HG02884 (cell line): ENCODE measurements at regions not wholly inside any gene's neighbourhood (a gene's known extent, or its start where the extent isn't known, plus 50 kb on each side); places are given as distances from the start of the nearest gene placed in this dataset.
"Not testable (repeated sequence)": the region's sequence is repeated elsewhere in the genome, so short reads cannot be mapped to it uniquely, and the experiment has no call there.

Experiments
- ATAC-seq: cut with Tn5 transposase; IDR thresholded peaks from one replicate; pipeline ENCODE4 v1.9.1; 2021; ENCODE audit warnings: mild to moderate bottlenecking, moderate library complexity; ENCODE audit not compliant: unreplicated experiment

DNA sequence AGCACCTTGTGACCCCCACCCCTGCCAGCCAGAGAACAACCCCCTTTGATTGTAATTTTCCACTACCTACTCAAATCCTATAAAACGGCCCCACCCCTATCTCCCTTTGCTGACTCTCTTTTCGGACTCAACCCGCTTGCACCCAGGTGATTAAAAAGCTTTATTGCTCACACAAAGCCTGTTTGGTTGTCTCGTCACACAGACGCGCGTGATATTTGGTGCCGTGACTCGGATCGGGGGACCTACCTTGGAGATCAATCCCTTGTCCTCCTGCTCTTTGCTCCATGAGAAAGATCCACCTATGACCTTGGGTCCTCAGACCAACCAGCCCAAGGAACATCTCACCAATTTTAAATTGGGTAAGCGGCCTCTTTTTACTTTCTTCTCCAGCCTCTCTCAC, 995.0 kb upstream of the LCORL start:
- not testable (repeated sequence) for ATAC-seq

DNA sequence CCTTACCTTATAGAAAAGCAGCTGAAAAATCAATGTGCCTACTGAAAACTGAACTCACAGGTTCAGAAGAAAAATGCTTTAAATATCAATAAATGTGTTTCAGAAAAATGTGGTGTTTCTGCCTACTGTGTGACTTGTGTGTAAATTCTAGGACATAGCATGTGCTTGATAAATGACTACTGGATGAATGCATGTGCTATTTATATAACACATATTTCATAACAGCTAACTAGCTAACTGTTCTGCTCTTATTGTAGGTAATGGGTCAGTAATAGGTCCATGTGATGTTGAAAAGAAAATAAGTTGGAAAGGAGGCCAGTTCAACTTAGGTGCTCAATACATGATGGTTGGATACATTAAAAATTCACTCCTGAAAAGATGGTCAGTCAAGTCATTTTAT, 993.0 kb upstream of the LCORL start:
- no peak for ATAC-seq

DNA sequence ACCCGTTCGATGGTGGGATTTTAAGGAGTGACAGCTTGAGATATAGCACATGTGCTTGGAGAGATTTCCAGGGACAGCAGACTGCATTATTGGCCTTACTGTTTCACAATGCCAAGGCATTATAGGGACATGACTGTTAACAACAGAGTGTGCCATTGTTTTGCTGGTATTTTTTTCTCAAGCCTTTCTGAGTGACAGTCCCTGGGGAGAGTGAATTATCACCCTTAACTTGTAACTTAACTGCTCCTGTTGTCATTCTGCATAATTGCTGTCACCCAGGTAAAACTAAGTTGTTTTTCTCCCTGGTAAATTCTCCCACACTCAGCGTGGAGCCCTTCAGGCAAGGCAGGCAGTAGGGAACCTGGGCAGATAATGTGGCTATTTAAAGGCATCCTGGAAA, 989.2 kb upstream of the LCORL start:
- no peak for ATAC-seq

DNA sequence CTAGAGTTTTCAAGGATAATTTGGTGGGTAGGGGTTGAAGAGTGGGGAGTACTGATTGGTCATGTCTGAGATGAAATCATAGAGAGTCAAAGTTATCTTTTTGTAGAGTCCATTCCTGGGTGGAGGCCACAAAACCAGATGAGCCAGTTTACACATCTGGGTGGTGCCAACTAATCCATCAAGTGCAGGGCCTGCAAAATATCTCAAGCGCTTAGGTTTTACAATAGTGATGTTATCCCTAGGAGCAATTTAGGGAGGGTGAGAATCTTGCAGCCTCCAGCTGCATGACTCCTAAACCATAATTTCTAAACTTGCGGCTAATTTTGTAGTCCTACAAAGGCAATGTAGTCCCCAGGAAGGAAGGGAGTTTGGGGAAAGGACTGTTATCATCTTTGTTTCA, 988.3 kb upstream of the LCORL start:
- no peak for ATAC-seq

DNA sequence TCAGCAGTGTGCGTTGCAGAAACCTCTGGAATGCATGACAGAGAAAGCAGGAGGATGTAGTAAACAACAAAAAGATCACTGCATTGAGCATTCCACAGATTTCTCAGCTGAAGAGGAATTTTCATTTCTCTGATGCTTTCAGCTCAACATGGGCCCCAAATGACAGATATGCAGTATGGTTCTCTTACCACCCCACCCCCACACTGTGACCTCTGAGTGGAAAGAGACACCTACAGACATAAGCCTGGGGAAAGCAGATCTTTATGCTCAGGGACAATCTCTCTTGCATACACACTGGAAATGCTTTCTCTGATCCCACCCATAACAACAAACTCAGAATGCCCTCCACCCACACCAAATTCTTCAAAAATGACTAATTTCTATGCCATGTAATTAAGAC, 983.7 kb upstream of the LCORL start:
- no peak for ATAC-seq

DNA sequence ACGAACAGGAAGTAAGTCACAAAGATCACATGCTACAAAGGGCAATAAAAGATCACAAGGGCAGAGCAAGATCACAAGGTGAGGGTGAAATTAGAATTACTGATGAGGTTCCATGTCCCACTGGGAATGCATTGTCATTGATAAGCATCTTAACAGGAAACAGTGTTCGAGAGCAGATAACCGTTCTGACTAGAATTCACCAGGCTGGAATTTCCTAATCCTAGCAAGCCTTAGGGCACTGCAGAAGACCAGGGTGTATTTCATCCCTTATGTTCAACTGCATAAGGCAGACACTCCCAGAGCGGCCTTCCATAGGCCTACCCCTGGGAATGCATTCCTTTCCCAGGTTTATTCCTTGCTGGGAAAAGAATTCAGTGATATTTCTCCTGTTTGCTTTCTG, 980.6 kb upstream of the LCORL start:
- ATAC-seq = no peak

DNA sequence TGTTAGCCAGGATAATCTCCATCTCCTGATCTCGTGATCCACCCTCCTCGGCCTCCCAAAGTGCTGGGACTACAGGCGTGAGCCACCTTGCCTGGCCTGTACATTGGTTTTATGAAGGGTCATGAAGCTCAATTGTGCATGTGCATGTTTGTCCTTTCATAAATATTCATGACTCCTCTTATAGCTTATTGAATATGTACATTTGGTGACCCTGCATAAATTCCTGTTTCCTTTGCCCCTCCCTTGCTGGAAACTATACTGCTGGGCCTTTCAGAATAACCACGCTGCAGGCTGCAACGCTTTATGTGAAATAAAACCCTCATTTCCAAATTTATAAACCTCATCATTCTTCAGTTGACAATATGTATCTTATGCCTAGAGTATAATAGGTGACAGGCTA, 978.0 kb upstream of the LCORL start:
- no peak for ATAC-seq

DNA sequence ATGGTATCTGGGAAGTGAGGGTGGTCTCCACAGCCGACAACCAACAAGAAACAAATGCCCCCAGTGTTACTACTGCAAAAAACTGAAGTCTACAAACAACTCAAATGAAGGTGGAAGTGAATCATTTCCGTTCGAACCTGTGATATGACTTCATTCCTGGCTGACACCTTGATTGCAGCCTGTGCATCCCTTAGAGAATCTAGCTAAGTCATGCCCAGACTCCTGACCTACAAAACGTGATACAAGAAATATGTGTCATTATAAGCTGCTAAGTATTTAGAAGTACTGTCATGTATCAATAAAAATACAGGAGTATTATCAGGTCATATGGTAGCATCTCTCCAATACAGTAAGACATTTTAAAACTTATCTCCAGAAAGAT, 959.7 kb upstream of the LCORL start:
- ATAC-seq = no peak

DNA sequence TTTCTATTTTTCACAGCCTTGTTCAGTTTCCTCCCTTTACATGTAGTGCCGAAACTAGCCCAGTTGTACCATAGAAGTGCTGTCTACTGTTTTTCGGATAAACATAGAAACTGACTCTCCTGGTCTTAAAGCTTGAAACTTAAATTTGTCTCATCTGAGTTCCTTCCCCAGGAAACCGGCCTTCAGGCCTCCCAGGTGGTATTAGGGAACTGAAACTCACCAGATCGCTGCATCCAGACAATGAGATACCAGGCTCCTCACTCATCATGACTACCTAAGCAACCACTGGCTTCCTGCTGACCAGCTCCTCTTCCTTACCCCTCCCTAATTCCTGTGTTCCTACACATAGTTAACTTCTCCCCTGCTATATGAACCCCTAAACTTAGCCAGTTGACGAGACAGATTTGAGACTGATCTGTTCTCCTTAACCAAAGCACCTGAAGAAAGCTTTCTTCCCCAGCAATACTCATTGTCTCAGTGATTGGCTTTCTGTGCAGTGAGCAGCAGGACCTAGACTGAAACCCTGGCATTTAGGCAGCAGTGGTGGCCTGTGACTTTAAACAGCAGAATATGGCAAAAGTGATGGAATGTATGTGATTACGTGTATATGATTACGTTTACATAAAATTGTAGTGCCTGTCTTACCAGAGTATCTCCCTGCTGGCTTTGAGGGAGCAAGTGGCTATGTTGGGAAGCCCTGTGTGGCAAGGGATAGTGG, 959.1 kb upstream of the LCORL start:
- peak; percentile 81 for ATAC-seq

DNA sequence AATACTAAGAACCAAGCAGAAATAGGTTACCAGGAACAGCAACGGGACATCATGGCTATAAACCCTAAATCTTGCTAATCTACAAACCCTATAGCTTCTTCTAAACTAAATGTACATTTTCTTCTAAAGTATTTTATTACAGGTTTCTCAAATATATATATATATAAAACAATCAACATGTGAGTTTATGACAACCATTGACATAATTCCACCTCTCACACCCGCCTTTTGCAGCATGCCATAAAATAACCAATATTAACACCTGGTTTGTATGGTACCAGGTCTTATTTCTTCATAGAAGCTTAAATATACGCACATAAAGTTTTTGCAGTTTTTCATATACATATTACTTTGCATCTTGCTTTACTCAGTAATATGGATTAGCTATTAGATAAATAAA, 955.3 kb upstream of the LCORL start:
- no peak for ATAC-seq

DNA sequence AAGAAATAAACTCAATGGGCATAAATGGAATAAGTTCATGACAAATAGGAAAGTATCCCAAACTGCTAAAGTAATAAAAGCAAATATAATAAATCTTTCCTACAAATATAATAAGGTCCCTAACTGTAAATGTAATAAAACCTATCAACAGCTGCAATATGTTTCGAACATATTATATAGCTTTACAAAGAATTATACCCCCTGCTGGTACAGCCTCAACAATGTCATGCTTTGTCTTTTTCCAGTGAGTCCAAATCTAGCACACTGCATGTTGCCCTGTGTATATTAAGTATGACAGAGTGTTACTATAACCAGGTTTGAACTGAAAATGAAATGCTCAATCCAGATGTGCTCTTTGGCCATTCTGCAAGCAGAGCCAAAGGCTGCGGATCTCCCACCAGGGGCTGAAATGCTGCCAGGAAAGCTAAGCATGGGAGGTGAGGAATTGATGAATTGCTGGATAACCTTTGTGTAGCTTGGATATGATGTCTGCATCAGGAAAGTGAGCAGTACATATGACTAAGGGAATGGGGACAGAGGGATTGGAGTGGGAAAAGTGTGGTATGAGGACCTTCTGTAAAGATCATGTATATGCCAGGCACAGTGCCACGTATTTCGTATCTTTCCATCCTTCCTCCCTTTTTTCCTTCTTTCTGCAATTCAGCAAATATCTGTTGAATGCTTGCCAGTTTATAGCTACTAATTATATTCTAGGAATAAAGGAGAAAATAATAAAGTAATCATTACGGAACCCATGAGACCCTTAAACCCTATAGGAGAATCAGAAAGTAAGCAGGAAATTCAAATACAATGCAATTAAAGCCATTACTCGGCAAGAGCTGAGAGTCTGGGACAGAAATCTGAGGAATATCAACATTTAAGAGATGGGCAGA, 954.6 kb upstream of the LCORL start:
- ATAC-seq = no peak

DNA sequence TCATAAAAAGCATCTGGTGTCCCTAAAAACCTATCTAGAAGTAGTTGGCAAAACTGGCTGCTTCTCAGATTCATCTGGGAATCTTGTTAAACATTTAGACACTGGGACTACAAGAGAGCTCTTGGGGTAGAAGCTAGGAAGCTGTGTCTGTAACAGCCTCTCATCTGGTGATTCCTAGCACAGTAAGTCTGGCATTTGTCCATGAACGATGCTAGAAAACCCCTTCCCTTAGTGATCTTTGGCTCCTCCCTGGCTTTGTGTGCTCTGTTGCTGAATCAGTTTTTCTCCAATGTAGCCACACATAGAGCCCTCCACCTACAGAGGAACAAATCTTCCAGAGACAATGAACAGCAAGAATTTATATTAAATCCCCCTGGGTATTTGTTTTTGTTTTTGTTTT, 951.7 kb upstream of the LCORL start:
- no peak for ATAC-seq

DNA sequence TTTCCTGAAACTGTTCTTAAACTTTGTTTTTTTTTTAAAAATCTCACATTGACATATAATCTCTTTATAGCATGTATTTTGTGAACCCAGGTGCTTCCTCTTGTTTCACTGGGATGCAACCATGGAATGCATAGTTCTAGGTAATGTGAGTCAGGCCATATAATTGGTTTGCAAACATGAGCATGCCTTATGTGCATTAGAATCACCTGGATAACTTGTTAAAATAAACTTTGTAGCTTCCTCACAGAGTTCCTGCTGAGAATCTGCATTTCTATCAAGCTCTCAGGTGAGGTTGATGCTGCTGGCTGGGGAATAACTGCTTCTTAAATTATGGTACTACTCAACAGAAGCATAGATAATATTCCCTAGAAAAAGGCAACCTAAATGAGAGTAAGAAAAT, 940.3 kb upstream of the LCORL start:
- no peak for ATAC-seq

DNA sequence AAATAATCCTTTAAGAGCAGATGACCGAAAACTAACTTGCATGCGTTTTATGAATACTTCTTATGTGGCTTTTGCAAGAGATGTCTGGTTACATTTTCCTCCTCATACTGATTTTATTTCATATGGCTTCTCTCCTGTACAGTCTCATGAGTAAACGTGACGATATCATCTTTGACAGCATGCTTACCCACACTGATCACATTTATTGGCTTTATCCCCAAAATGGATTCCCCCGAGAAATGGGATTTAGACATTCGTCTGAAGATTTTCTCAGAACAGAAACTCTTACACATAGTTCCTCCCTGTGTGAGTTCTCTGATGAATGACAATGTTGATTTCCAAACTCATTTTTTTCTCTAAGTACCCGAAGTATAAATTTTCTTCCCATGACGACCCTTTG, 939.7 kb upstream of the LCORL start:
- ATAC-seq = no peak

DNA sequence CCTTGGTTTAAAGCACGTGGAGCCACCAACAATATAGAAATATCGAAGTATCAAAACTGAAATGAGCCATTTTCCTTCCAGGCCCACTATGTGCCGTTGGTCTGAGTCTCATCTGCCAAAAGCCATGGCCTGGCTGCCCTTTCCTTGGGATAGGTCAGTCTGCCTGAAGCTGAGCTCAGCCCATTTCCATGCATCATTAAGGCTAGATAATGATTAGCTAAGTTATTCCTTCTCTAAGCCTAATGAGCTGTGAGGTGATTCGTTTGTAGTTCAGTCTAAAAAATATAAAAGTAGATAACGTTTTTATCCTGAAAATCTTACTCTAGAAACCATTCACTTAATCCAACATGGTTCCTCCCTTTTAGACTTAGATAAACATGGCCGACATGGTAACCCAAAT, 936.2 kb upstream of the LCORL start:
- ATAC-seq = no peak

DNA sequence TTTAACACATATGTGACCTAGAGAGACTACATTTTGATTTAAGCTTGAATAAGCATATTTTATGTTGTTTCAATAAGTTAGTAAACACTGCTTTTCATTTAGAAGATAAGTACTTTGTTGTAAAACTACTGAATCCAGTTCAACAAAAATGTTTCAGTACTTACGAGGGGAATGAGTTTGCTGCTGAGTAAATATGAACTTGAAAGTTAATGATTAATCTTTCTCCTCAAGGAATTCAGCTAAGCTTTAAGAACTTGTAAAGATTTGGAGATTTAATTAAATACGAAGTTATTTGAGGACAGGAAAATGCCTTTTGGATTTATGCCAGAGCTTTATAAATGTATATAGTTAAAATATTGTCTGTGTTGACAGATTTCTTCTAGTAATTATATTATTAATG, 933.0 kb upstream of the LCORL start:
- ATAC-seq = no peak

DNA sequence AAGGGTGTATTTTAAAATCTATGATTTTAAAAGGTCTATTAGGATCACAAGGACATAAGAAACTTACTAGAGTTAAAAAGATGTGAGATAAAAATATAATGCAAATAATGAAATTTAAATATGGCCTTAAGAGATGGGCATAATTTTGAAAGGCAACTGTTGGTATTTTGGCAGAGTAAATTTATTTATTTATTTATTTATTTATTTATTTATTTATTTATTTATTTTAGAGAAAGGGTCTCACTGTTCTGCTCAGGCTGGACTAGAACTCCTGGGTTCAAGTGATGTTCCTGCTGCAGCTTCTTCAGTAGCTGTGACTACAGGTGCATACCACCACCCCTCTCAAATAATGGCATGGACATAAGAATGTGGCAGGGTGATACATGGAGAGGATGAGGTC, 932.1 kb upstream of the LCORL start:
- no peak for ATAC-seq

DNA sequence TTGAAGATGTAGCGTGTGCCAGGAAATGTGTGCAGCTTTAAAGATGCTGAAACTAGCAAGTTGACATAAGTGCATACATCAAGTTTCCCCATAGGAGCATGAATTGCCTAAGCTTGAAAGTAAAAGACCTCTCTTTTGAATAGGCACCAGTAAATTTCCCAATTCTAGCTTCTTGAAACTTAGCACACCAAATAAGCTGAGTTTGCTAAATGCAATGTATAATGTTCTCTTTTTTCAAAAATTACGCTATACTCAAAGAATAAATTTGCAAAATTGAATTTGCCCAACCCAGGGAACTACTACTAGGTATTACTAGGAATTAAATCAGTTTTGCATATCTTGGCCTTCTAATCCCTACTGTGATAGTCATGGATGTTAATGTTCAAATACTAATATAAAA, 923.9 kb upstream of the LCORL start:
- ATAC-seq = no peak

DNA sequence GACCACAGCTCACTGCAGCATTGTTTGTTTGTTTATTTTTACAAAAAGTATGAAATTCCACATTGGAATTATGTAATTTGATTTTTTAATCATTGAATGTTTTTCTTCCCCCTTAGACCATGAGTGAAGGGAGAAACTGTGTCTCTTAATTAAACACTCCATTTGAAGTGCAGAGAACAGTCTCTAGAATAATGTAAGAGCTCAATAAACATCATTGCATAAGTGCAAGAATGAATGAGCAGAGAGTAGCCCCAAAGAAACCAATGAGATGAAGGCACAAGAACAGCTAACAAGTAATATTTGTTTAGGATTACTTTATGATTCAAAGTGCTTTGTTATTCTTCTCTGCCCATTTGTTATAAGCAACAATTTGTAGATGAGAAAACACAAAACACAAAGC, 921.3 kb upstream of the LCORL start:
- ATAC-seq = no peak

DNA sequence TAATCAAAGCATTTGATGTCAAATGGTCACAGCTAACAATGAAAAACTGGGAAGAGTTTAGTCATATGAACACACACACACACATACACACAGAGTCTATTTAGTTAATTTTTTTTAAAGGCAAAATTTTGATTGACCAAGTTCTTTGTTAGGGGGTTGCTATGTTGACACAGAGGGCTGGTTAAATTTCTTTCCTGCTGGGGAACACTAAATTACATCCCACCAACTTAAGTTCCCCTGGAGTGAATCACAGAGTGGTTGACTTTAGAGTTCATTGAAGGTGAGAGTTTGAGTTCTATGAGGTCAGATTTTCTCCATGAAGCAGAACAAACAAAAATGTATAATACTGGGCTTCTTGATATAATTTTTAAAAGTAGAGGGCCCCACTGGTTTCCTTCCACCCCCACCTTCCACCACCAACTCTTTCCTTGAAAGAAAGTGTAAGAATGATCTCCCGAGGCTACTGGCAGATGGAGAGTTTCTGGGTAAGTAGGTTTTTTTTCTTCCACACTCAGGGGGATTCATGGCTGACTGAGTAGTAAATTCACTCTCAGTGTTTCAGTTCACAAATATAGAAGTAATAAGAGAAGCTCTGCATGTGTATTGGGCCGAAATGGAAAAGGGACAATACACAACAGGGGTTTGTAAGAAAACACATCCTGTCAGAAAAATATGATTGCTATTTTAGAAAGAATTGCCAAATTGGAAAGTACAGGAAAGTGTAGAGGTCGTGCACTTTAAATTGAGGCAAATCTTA, 917.0 kb upstream of the LCORL start:
- no peak for ATAC-seq

DNA sequence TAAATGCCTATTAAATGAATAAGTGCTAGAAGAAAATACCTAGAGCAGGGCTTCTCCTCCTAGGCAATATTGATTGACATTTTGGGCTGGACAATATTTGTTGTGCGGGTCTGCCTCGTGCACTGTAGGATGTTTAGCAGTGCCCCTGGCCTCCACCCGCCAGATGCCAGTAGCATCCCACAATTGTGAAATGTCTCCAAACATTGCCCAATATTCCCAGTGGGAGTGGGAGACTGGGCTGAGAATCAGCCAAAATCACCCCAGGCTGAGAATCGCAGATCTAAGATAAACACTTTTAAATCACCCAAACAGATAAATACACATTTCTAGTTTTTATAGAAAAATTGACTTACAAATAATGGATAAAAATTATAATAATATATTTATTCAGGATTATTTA, 916.2 kb upstream of the LCORL start:
- ATAC-seq = no peak

DNA sequence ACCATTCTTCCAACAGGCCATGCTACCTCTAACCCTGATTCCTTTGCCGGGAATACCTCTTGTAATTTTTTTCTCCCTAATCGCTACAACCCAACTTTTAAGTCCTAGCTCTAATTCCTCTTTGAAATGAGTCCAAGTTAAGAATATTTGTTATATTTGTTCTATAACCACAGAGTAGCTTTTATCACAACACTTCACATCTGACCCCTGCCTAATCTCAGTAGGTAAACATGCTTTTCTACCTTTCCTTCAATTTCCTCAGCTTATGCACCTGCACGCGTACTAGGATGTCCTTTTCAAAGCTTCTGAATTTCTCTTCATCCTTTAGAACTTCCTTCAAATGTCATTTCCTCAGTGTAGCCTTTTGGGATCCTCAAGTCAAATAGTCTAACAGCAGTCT, 915.5 kb upstream of the LCORL start:
- no peak for ATAC-seq
